GM18868 (cell line): ENCODE measurements at regions not wholly inside any gene's neighbourhood (a gene's known extent, or its start where the extent isn't known, plus 50 kb on each side); places are given as distances from the start of the nearest gene placed in this dataset.

Experiments used
- ATAC-seq: cut with Tn5 transposase; IDR thresholded peaks from one replicate; pipeline ENCODE4 v1.9.1; 2021; ENCODE audit warnings: mild to moderate bottlenecking, moderate library complexity; ENCODE audit not compliant: unreplicated experiment

GRCh38 chr10:6660460-6660859 is 80.4 kb upstream of the PRKCQ start:
- ATAC-seq: no peak

- ATAC-seq: no peak
Observed at GRCh38 chr10:6659451-6659850, 79.4 kb upstream of the PRKCQ start.

DNA sequence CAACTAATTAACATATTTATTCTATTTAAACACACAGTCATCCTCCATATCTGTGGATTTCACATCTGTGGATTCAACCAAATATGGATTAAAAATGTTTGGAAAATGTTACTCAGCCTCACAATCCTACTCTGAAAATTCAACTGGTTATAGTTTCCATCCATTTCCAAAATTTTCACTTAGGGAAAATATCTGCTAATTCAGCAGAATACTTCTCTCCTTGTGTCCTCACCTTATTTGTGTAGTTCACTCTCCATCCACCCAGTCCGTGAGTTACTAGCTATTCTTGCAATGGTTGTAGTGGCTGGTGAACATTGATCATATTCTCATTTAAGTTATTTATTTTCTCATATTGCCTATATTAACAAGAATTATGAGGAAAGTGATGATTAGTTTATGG is 77.6 kb upstream of the PRKCQ start:
- ATAC-seq: no peak

DNA sequence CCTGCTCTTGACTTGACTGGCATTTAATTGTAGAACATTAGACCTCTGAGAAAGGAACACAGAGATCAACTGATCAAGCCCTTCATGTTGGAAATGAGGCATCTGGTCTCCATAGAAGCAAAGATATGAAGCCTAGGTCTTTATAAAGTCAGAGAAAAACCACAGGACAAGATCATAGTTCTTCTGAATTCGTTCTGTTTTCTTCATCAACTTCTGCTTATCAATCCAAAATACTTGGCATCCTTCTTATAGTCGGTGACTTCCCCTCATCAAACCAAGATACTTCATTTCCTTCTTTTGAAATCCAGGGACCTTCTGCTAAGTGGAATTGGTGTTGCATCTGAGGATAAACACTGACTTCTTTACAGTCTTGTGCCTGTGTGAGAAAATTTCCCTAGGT is 77.1 kb upstream of the PRKCQ start:
- ATAC-seq: no peak

DNA sequence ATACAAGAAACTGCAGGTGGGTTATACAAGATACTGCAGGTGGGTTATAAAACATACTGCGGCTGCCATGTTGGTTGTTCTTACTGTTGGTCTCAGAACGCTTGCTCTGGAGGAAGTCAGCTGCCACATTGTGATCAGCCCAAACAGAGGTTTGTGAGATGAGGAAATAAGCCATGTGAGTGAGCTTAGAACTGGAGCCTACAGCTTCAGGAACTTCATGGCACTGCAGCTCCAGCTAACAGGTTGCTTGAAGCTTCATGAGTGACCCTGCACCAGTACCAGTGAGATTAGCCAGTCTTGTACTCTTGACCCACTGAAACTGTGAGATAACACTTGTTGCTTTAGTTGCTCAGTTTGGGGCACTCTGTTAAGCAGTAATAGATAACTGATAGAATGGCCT is 74.5 kb upstream of the PRKCQ start:
- ATAC-seq: no peak

DNA sequence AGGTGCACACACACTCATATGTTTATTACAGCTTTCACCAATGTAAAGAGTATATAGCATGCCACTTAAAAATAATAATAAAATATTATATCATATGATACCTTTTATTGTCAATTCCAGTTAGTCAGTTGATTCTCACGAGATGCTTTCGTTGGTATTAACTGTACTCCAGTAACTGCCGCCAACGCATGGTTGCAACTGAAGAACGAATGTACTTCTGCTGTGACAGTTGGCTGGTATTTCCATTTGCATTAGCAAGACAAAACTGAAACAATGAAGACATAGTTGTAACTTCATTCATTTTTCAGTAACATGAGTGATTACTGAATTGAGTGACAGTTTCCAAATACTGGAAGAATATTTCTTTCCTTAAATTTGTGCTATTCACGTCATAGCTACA is 70.5 kb upstream of the PRKCQ start:
- ATAC-seq: no peak

- no peak for ATAC-seq
Observed at GRCh38 chr10:6649903-6650302, 69.8 kb upstream of the PRKCQ start.

- no peak for ATAC-seq
Observed at GRCh38 chr10:6648894-6649720, 69.0 kb upstream of the PRKCQ start.

DNA sequence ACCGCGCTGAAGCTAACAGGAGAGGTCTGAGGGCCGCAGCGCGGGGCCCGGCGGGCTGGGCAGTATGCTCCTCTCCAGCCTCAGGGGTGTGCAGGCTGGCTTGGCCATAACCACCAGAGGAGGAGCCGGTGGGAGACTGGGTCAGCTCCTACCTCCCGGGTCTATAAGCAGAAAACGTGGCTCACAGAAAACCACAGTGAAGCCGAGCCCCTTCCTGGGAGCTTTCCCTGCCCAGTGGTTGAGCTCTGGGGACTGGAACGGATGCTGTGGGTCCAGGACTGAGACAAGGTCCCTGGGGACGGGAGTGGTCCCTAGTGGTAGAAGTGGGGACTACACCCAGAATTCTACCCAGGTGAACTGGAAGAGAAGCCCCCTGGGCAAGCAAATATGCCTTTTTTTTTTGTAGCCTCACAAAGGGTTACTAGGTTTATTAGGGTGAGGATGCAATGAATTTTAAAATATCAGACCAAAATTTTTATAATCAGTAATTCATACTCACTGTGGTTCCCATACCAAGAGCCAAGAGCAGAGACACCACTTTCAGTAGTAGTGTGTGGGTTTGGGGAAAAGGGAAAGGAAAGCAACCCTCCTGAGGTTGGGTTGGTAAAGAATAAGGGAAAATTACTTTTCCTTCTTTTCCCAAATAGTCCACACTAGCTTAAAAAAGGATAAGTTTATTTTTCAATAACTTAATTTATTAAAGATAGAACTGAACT is 67.9 kb upstream of the PRKCQ start:
- ATAC-seq: peak; percentile 90

GRCh38 chr10:6643962-6644361 is 63.9 kb upstream of the PRKCQ start:
- no peak for ATAC-seq

DNA sequence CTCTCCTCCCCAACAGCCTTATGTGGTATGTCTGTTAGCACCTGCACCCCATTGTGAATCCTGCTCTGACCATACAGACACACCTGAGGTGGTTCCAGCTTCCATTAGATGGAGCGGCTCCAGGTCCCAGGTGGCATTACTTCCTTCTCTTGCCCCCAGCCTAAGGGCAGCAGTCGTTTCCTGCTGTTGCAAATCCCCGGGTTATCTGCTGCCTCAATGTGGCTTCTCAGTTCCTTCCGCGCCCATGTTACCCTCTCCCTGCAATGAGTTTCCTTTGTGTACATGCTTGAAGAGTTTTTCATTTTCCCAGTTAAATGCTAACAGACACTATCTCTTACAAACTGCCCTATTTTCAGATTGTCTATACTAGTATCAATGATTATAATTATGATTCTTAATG is 62.8 kb upstream of the PRKCQ start:
- no peak for ATAC-seq

GRCh38 chr10:6640433-6641040 is 60.5 kb upstream of the PRKCQ start:
- no peak for ATAC-seq

DNA sequence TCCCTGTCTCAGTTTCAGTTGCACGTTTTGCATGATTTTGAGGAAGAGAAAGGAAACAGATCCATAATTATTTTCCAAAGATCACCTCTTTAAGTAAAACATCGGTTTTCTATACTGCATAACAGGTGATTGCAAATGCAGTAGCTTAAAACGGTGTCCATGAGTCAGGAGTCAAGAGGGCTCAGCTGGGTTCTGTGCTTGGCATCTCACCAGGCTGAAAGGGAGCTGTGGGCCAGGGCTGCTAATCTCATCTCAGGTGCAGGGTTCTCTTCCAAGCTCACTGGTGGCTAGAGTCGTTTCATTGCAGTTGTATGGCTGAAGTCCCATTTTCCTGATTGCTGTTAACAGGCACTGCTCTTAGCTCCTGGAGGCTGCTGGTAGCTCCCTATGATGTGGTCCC is 57.0 kb upstream of the PRKCQ start:
- ATAC-seq: no peak

GRCh38 chr10:6635784-6636183 is 55.7 kb upstream of the PRKCQ start:
- ATAC-seq: no peak
